ES-I3 (cell line): ENCODE measurements at regions not wholly inside any gene's neighbourhood (a gene's known extent, or its start where the extent isn't known, plus 50 kb on each side); places are given as distances from the start of the nearest gene placed in this dataset.

Experiments used
- H3K36me3 ChIP-seq: 2 replicates; pipeline ENCODE4 v1.6.1; 2013; ENCODE audit warnings: mild to moderate bottlenecking, low read length, control low read depth, moderate library complexity; ENCODE audit not compliant: insufficient read depth
- H3K4me1 ChIP-seq: 2 replicates; pipeline ENCODE4 v1.6.1; 2013; ENCODE audit warnings: mild to moderate bottlenecking, control low read depth, low read length; ENCODE audit not compliant: insufficient read depth
- H3K9ac ChIP-seq: 2 replicates; pipeline ENCODE4 v1.6.1; 2013; ENCODE audit warnings: low read depth, mild to moderate bottlenecking, low read length, moderate library complexity
- H3K9me3 ChIP-seq: 2 replicates; pipeline ENCODE4 v1.6.1; 2013; ENCODE audit warnings: mild to moderate bottlenecking, low read length, moderate library complexity; ENCODE audit not compliant: control insufficient read depth, insufficient read depth

DNA sequence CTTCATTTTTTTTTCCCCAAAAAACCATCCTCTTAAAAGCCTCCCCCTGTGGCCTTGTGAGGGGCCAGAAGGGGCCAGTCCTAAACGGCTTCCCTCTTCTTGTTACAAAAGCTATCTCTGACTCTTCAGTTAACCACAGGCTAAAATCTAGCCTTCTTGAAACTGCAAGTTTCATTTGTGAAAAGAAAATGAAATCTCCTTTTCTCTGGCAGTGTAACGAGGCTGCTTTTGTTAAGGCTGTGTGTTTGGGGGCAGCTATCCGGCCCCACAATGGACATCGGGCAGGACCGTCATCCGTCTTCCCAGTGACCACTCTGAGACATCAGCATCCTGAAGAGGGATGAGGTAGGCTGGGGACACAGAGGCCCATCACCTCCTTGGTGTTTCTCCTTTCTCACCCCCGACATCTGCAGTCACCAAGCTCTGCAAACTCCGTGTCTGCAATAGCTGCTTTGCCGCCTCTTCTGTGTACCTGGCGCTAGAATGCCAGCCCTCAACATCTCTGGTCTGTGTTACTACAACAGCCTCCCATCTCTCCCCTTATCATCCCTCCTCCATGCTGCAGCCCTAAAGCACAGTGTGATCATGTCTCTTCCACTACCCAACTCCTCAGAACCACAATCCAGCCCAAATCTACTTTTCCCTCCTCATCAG is 94.0 kb downstream of the RCN1 start:
- Histone ChIP-seq H3K4me1 (no peaks in the 10 kb centered on the region), H3K36me3 (no peaks in the 10 kb centered on the region), H3K9ac (no peak overlapping the region), H3K9me3 (no peaks in the 10 kb centered on the region)

DNA sequence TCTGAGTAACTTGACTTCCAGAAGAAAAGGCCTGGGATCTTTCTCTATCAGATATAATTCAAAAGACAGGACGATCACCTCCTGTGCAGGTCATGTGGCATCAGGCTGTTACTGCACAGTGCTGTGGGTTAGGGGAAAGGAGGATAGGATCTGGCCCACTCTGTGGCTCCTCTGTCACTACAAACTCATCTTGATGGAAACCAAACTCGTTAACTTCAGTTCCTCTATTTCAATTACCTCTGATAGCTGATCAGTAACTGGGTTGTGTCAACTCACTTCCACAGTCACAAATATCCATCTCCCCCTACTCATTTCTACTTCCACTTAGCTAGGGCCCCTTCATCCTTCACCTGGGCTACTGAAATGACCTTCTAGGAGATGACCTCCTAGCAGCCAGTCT is 95.2 kb downstream of the RCN1 start:
- no peaks in the 10 kb centered on the region for H3K4me1 ChIP-seq
- no peak overlapping the region for H3K9ac ChIP-seq
- H3K36me3 ChIP-seq = no peaks in the 10 kb centered on the region
- H3K9me3 ChIP-seq = no peaks in the 10 kb centered on the region

DNA sequence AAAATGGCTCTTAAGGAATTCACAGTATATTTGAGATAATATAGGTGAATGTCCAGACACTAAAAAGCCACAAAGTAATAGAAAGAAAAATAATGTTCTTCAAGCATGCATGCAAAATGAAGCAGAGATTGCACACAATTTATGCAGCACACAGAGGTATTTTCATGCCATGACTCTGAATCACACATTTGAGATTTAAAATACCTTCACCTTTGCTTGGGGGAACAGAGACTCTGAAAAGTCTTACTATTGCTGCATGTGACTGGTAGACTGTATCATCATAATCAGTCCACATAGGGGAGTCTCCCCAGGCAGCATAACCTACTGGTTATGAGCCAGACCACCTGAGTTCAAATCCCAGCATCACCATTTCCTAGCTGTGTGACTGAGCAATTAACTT is 96.2 kb downstream of the RCN1 start:
- Histone ChIP-seq H3K36me3 (no peaks in the 10 kb centered on the region), H3K9me3 (no peaks in the 10 kb centered on the region), H3K4me1 (no peaks in the 10 kb centered on the region), H3K9ac (no peak overlapping the region)

DNA sequence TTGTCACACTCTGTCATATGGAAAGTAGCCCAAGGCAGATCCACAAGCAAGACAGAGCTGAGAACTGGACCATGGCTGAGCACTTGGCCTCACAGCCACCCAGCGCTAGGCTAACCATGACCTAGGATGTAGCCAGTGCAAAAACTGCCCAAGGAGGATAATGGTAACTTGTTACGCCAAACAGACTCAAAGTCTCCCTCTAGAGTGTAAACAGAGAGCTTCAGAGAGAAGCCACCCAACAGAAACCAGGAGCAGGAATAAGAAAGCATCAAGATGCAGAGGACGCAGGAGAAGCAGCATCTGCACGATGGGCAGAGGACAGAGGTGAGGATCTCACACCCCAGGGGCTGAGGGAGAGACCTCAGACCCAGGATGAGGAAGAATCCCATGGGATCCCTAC is 97.9 kb downstream of the RCN1 start:
- Histone ChIP-seq H3K9me3 (no peaks in the 10 kb centered on the region), H3K9ac (no peak overlapping the region), H3K36me3 (no peaks in the 10 kb centered on the region), H3K4me1 (no peaks in the 10 kb centered on the region)

DNA sequence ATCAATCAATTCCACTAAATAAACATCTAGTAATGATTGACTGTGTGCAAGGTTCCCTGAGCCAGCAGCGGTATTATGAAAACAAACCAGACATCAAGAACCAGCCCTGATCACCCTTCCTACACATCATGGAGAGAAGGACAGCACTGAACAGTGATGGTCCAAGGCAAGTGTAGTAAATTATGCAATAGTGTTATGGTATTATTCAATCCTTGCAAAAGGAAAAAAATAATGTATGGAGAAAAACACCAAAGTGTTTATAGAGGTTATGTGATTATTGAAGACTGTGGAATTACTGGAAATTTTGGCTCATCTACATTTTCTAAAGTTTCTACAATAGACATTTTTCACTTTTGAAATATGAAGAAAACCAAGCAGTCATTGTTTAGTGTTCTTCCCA is 105.3 kb downstream of the RCN1 start:
- Histone ChIP-seq H3K4me1 (no peaks in the 10 kb centered on the region), H3K9ac (no peak overlapping the region), H3K9me3 (no peaks in the 10 kb centered on the region), H3K36me3 (no peaks in the 10 kb centered on the region)

DNA sequence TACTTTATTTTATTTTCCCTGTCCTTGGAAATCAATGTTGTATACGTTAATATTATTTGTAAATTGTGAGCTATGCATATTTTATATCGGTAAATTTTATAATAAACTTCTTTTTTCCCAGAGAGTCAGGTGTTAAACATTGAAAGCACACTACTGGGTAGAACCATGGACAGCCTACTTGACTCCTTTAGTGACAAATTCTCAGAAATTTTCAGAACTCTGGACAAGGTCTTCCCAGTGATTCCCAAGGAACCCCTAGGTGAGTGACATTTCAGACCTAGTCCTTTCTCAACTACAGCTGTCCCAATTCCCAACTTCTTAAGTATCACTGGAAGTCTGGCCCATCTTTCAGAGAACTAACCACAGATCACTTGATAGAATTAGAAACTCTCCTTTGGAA is 107.2 kb downstream of the RCN1 start:
- no peaks in the 10 kb centered on the region for H3K36me3 ChIP-seq
- H3K9me3 ChIP-seq = no peaks in the 10 kb centered on the region
- no peaks in the 10 kb centered on the region for H3K4me1 ChIP-seq
- H3K9ac ChIP-seq = no peak overlapping the region

DNA sequence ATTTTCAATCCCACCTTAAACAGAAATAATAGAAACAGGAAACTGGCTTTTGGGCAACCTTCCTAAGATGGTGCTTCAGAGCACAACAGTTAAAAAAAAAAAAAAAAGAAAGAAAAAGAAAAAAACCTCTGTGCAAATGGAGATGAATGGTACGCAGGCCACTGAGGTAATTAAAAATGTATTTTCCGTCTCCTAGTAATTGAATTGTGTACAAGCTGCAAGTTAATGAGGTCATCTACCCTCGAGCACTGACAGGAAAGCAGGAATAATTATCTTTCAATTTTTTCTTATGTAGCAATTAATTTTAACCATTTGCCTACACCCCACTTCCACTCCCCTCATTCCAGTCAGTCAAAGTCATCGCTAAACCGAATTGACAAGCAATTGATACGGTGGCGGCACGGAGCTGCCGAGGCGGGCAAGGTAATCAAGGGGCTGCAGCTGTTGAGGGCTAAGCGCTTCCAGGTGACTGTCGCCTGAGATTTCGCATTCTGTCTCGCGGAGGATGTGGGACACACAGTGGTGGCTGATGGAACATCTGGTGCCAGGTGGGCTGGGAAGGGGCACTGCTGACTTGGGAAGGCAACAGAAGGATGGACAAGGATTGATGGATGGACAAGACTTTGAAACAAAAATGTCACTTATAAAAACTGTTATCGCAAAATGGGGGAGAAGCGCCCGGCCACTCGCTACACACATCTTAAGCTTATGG is 109.4 kb downstream of the RCN1 start:
- H3K9ac ChIP-seq = no peak overlapping the region
- H3K4me1 ChIP-seq = no peaks in the 10 kb centered on the region
- no peaks in the 10 kb centered on the region for H3K36me3 ChIP-seq
- no peaks in the 10 kb centered on the region for H3K9me3 ChIP-seq

DNA sequence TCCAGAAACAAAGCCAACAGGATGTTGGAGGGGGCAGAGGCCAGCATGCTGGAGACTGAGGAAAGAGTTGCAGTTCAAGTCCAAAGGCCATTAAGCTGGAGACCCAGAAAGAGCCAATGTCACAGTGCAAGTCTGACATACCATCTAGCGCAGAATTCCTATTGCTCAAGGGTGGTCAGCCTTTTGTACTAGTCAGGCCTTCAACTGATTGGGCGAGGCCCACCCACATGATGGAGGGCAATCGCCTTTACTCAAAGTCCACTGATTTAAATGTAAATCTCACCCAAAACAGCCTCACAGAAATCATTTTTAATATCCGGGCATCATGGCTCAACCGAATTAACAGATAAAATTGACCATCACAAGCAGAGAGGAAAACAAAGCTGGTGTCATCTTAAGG is 113.9 kb downstream of the RCN1 start:
- Histone ChIP-seq H3K9me3 (no peaks in the 10 kb centered on the region), H3K4me1 (no peaks in the 10 kb centered on the region), H3K36me3 (no peaks in the 10 kb centered on the region)

DNA sequence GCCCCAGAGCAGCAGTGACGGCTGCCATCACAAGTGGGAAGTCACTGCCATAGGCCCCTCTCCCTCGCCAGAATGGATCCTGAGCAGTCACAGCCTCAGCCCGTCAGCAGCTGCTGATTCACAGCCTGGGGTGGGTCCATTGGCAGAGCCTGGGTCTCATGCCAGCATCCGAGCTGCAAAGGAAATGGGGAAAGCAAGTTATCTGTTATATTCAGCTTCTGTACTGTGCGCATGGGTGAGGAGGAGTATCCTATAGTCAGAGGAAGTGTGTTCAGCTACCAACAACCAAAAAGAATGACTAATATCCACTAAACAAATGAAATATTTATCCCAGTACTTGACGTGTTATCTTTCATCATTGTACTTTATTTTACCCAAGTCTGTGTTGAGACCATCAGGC is 119.7 kb downstream of the RCN1 start:
- H3K9me3 ChIP-seq = no peaks in the 10 kb centered on the region
- no peak overlapping the region for H3K9ac ChIP-seq
- H3K36me3 ChIP-seq = no peaks in the 10 kb centered on the region
- H3K4me1 ChIP-seq = no peaks in the 10 kb centered on the region

More for the DNA sequence above, 113.9 kb downstream of the RCN1 start:
- H3K9ac ChIP-seq = no peak overlapping the region

DNA sequence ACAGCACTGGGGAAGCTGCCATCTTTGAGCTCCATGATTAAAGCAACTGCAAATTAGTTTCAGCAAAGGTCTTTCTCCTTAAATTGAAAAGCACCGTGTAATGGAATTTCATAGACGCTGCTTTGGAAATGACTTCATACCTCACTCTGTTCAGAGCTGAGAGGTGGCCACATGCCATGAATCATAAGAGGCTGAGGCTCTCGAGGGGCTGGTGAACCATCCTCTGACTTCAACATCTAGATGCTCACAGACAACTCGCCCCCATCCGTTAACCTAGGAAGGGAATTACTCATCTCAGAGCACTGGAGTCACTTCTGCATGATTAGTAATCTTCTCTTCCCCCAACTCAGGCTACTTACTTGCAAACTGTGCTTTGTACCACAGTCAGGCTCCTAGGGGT is 122.3 kb downstream of the RCN1 start:
- H3K36me3 ChIP-seq = no peaks in the 10 kb centered on the region
- no peak overlapping the region for H3K9ac ChIP-seq
- H3K4me1 ChIP-seq = no peaks in the 10 kb centered on the region
- no peaks in the 10 kb centered on the region for H3K9me3 ChIP-seq

DNA sequence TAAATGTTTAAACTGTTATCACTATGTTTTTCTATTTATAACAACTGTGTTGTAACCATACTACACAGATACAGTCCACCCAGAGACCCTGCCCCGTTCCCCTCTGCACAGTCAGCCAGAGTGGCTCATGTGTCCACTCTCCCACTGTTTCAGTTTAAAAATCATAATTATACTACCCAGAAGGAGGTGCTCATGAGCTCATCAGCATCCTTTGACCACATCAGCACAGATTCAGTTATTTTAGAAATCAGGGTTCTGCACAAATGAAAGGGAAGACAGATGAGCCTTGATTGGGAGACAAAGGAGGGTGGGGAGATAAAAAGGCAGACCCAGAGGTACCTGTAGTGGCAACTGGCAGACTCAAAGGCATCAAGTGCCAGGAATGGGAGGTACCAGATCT is 124.3 kb downstream of the RCN1 start:
- Histone ChIP-seq H3K4me1 (no peaks in the 10 kb centered on the region), H3K9me3 (no peaks in the 10 kb centered on the region), H3K36me3 (no peaks in the 10 kb centered on the region), H3K9ac (no peak overlapping the region)

DNA sequence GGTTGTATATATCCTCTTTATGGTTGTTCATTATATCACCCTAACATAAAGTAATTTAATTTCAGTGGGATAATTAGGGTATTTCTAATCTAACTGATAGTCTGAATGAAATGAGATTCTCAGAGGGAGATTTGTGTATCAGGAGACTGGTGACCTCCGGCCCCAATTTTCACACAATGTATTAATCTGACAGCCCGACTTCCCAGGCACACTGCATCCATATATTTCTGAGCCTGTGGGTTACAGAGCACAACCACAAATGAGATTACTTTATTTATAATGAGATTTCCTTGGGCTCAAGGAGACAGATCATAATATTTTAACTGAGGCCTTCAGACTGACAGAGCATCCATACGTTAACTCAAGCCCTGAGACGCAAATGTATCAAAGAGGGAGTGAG is 125.9 kb downstream of the RCN1 start:
- Histone ChIP-seq H3K36me3 (no peaks in the 10 kb centered on the region), H3K9me3 (no peaks in the 10 kb centered on the region), H3K4me1 (no peaks in the 10 kb centered on the region), H3K9ac (no peak overlapping the region)

DNA sequence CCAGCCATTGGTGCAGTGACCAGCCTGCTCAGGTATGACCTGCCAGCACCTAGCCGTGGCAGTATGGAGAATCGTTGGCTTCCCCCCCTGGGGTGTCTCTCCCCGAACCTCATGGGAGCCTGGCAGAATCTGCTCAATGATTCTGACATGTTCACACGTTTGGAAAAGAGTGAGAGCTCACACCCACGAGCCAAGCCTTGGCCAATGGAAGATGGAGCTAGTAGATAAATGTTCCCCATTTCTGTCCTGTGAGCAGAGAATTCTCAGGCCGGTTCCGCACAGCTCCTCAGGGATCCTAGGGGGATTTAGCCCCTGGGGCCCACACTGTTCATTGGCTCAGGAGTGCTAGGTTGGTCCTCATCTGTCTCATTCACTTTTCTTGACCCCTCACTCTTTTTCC is 128.4 kb downstream of the RCN1 start:
- no peaks in the 10 kb centered on the region for H3K36me3 ChIP-seq
- H3K9me3 ChIP-seq = no peaks in the 10 kb centered on the region
- no peak overlapping the region for H3K9ac ChIP-seq
- no peaks in the 10 kb centered on the region for H3K4me1 ChIP-seq

DNA sequence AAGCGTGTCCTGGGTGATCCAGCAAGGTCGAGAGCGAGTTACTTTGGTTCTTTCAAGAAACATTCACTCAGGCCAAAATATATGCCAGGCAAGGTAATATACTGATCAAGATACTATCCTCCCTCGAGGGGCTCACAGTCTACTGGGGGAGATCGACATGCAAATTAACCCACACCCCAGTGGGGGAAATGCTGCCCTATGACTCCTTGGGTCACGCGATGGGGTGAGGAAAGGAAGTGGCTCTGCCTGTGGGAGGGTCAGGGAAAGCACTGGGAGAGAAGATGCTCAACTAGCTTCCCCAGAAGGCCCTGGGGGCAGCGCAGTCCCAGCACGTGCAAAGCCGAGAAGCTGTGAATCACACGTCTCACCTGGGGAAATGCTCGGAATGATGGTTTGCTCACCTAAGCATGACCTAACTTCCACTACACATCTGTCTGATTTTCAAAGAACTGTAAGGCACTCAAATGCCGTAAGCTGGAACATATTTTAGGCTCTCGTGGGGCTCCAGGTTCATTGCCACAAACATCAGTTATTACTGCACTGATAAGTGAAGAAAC is 130.7 kb downstream of the RCN1 start:
- Histone ChIP-seq H3K9ac (no peak overlapping the region), H3K4me1 (no peaks in the 10 kb centered on the region), H3K36me3 (no peaks in the 10 kb centered on the region)

DNA sequence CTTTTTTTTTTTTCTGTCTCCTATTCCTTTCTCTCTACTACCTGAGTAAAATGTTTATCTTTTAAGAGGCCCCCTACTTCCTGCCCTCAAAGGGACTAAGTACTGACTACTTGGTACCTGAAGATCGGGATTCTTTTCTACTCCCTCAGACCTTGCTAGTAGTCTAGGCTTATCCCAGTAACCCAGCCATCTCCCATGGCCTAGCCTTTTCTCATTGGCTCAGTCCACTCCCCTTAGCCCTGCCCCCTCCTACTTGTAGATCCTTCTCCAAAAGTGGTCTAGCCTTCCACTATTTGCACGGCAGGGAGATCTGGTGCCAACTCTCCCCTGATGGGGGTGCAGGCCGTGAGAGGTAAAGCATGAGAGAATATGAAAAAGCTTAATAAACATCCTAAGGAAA is 133.7 kb downstream of the RCN1 start:
- no peaks in the 10 kb centered on the region for H3K9me3 ChIP-seq
- H3K9ac ChIP-seq = no peak overlapping the region
- no peaks in the 10 kb centered on the region for H3K36me3 ChIP-seq
- no peaks in the 10 kb centered on the region for H3K4me1 ChIP-seq

More for the DNA sequence above, 130.7 kb downstream of the RCN1 start:
- H3K9me3 ChIP-seq = no peaks in the 10 kb centered on the region
